GM21447 (cell line): ENCODE measurements at regions not wholly inside any gene's neighbourhood (a gene's known extent, or its start where the extent isn't known, plus 50 kb on each side); places are given as distances from the start of the nearest gene placed in this dataset.

ENCODE experiments used
- ATAC-seq: cut with Tn5 transposase; IDR thresholded peaks from one replicate; pipeline ENCODE4 v1.9.1; 2021; ENCODE audit not compliant: unreplicated experiment

DNA sequence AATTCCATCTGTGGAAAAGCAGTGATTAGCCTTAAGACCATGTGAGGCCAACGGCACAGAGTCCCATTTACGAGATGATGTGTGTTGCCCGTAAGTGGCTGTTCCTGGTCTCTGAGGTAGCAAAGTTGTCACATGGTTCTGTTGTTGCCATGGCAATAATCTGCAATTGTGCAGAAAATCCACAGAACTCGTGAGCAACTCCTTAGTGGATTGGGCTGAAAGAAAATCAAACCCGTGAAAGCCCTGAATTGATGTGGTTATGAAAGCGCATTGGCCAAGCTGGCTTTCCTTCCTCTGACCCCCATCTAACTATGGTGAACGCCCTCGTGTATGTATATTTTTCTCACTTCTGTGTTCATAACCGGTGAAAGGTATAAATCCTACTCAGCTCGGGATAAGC is 614.7 kb downstream of the EBF1 start:
- ATAC-seq, result no peak

DNA sequence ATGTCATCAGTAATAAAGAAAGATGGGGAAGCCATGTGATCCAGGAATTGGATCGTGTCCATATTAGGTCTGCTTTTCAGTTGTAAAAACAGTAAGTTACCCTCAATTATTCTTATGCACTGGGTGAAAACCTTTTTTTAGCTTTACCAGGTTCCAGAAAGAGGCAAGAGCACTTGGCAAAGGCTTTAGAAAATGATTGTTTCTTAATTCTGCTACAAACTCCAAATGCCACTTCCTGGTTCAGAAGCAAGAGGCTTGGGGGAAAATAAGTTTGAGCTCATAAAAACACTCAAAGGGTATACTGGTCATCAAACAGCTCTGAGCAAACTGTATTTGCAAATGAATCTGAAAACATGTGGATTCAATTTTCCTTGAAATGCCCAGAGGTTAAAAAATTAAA is 615.6 kb downstream of the EBF1 start:
- ATAC-seq, result no peak

DNA sequence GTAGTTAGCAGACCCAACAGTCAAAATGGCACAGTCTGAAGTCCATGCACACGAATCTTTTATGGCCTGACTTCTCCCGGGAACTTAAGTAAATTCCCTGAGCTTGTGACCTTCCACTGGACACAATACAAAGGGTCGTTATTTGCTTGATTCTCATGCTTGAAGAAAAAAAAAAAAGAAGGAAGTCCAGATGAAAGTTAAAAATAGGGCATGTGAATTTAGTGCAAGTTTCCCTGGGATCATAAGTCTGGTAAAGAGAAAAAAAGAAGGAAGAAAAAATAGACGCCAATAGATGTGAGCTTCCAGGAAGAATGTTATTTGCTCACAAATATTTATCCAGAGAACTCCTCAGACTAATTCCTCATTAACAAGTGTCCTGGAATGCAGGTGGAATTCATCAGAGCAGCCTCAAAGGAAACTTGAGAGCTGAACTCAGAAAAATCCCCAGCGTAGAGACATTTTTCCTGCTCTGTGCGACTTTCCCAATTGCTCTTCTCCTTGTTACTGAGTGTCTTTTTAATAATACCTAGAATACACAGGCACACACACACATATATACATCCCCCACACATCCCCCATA is 616.3 kb downstream of the EBF1 start:
- no peak for ATAC-seq

DNA sequence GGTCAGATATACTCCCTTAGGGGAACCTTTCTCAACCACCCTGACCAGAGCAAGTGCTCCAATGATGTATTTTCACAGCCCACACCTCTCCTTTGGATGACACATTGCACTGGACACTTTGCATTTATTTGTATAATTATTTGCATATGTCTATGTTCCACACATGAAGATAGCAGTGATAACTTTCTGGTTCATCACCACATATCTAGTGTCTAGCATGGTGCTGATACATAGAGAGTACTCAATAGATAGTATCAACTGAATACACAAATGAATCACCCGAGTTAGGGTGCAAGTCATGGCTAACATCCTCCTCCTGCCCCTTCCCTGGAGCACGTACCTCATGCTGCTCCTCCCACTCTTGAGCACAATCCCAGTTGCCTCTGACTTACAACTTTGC is 617.6 kb downstream of the EBF1 start:
- no peak for ATAC-seq

DNA sequence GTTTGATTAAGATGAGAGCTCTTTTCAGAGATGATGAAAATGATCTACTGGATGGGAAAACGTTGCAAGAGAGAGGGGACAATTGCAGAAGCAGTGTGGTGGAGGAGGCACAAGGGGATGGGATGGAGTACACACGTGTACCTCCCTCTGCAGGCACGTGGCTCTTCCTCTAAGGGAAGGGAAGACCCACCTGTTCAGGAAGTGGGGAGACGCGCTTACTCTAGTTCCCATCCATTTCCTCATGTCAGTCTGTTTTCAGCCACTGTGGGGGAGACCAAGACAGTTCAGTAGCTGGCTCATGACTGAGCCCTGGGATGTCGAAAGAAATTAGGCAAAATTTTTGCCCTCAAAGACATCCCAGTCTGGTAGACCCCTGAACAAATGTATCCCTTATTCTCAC is 619.2 kb upstream of the CLINT1 start:
- ATAC-seq, result no peak

- no peak for ATAC-seq
Observed at GRCh38 chr5:158477214-158477613, 618.3 kb upstream of the CLINT1 start.

- ATAC-seq, result no peak
Observed at GRCh38 chr5:158473016-158473635, 614.2 kb upstream of the CLINT1 start.

- no peak for ATAC-seq
Observed at GRCh38 chr5:158471535-158471924, 612.6 kb upstream of the CLINT1 start.

GRCh38 chr5:158470764-158471534 is 612.0 kb upstream of the CLINT1 start:
- ATAC-seq, result no peak

GRCh38 chr5:158468444-158468843 is 609.5 kb upstream of the CLINT1 start:
- ATAC-seq, result no peak

DNA sequence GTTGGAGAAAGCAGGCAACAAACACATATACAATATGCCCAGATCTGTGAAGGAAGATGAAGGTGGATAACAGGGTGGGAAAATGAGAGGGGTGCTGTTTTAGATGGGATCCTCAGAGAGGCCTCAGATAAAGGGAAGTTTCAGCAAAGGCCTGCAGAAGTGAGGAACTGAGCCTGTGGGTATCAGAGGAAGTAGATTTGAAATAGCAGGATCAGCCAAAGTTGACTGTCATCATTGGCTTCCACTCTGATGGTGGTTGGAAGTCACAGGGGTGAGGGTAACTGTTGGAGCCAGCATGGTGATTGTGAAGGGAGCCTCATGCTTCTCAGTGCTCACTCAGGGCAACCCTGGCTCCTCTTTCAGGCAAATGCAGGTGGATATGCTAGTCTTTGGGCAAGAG is 607.2 kb upstream of the CLINT1 start:
- no peak for ATAC-seq

GRCh38 chr5:158465086-158465972 is 606.4 kb upstream of the CLINT1 start:
- ATAC-seq, result no peak

DNA sequence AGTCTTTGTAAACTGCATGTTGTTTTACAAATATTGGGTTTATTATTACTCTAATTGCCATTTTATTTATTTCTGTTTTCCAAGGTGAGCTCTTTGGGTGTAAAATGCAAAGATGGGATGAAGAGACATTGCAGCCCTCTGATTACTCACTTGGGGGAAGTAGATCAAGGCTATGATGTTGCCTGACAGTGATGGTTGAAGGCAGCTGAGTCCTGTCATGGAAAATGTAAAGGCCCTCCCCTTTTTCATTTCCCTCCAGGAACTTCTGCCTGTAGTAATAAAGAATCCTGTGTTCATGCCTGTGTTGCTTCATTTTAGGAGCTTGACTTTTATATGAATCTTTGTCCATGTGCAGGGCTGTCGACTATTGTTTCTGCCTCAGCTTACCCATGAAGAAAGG is 605.4 kb upstream of the CLINT1 start:
- ATAC-seq, result no peak

- ATAC-seq, result no peak
Observed at GRCh38 chr5:158463938-158464337, 605.0 kb upstream of the CLINT1 start.

DNA sequence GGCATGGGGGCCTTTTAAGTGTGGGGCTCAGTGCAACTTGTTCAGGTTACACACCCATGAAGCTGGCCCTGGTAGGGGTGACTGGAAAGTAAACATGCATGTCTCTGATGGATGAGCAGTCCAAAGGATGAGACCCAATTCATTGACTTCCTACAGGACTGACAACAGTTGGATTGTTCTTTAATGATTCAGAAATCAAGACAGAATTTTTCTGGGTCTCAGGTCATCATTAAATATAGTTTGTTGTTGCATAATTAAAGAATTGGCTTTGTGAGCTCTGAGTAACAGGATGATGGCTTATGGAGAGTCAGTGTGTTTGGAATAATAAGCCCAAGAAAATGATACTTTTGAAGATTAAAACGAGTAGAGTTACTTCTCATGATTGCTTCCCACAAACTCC is 604.2 kb upstream of the CLINT1 start:
- no peak for ATAC-seq

DNA sequence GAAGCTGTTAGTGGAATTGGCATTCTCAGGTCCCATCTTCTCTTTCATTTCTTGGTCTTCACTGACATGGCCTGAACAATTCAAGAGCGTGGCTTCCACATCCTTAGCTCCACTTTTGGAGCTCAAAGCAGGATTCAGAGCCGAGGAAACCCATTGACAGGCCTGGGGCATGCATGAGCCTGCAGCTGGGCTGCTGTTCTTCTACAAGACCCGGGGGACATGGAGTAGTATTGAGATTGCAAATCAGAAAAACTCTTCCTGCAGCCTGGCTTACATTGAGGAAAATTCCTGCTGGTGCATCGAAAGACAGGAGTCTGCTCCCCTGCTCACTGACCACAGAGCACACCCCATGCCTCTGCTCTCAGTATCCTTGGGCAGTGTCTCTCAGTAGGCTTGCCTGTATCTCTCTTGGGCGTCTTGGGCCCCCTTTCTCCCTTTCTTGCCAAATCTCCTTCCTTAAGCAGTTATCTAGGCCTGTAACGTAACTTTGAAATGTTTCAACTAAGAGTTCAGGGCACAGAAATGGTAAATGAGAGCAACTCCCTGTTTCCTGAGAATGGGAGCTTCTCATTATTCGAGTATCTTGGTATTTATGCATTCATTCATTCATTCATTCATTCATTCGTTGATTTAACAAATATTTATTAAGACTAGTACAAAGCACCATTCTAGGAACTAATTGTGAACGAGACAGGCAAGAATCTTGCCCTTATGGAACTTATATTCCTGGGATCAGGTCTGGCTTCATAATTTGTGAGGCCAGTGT is 603.6 kb upstream of the CLINT1 start:
- ATAC-seq, result no peak

DNA sequence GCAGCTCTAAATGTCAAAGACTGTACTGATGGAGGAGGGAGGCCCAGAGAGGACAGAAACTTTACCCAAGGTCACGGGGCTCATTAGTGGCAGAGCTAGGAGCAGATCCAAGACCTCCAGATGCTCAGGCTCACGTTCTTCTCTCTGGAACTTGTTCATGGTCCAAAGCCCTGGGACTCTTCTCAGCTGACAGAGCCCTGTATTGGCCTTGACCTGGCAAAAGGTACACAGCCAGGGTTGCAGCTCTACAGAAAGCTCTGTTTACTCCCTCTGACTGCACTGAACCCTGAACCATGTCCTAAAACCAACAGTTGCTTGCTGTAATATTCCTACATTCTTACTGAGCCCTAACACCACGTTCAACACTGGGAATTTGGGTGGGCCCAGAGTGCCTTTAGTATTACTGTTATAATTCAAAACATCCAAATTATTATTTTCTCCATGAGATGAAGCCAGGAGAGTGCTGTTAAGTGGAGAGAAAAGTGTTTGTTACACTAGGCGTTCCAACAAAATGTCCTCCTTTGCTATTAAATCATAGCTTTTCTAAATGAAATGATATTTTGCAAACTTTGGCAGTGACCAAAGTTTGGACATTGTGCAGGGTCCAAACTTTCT is 602.4 kb upstream of the CLINT1 start:
- ATAC-seq, result no peak

GRCh38 chr5:158458086-158458485 is 599.1 kb upstream of the CLINT1 start:
- no peak for ATAC-seq

- ATAC-seq, result no peak
Observed at GRCh38 chr5:158456756-158457155, 597.8 kb upstream of the CLINT1 start.

- no peak for ATAC-seq
Observed at GRCh38 chr5:158456241-158456640, 597.3 kb upstream of the CLINT1 start.
